ENCODE measurements at regions not wholly inside any gene's neighbourhood (a gene's known extent, or its start where the extent isn't known, plus 50 kb on each side); places are given as distances from the start of the nearest gene placed in this dataset.
"Not testable (repeated sequence)": the region's sequence is repeated elsewhere in the genome, so short reads cannot be mapped to it uniquely, and the experiment has no call there.

DNA sequence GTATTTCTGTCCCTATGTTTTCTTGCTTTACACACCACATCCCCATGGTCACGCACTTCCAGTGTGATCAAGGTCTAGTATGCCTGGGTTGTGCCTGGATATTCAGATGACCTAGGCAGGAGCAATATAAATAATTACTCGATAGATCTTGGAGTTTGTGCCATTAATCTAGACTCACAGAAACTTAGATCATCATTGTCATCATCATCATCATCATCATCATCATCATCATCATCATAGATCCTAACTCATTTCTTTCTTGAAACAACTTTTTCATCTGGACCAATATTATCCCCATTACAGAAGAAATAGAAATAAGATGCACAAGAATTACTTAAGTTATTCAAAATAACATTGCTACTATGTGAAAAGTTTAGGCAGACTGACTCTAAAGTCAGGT is 130.3 kb upstream of the LRRTM4 start:
- H3K4me3 ChIP-seq (replicated peaks; ENCODE audit: low read depth, low read length), result no peak overlapping the region
- DNase-seq (ENCODE audit: extremely low read depth, low read depth), result no peak
- TF ChIP-seq, protein P1, sequence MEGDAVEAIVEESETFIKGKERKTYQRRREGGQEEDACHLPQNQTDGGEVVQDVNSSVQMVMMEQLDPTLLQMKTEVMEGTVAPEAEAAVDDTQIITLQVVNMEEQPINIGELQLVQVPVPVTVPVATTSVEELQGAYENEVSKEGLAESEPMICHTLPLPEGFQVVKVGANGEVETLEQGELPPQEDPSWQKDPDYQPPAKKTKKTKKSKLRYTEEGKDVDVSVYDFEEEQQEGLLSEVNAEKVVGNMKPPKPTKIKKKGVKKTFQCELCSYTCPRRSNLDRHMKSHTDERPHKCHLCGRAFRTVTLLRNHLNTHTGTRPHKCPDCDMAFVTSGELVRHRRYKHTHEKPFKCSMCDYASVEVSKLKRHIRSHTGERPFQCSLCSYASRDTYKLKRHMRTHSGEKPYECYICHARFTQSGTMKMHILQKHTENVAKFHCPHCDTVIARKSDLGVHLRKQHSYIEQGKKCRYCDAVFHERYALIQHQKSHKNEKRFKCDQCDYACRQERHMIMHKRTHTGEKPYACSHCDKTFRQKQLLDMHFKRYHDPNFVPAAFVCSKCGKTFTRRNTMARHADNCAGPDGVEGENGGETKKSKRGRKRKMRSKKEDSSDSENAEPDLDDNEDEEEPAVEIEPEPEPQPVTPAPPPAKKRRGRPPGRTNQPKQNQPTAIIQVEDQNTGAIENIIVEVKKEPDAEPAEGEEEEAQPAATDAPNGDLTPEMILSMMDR (IDR thresholded peaks at IDR 0.05; ENCODE audit: low read depth, low read length, missing control alignments), result no peak

DNA sequence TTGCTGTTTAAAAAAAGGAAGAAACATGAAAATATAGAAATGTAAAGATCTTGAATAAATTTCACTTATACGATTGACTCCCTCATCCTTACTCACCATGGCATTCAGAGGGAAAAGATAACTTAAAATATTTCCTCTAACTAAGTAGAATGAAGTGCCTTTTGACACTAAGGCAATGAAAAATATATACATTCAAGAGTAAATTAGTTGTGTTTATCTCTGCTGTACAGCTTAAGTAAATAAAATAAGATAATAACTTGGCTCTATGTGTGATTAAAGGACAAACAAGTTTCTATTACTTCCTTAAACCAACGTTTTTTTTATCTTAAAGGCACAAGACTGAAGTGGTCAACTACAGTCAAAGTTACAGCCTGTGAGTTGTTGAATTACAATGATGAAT is 142.3 kb upstream of the LRRTM4 start:
- TF ChIP-seq, protein P1 (IDR thresholded peaks at IDR 0.05; ENCODE audit: low read depth, low read length, missing control alignments), result no peak
- H3K4me3 ChIP-seq (replicated peaks; ENCODE audit: low read depth, low read length), result no peak overlapping the region
- no peak for DNase-seq (ENCODE audit: extremely low read depth, low read depth)

DNA sequence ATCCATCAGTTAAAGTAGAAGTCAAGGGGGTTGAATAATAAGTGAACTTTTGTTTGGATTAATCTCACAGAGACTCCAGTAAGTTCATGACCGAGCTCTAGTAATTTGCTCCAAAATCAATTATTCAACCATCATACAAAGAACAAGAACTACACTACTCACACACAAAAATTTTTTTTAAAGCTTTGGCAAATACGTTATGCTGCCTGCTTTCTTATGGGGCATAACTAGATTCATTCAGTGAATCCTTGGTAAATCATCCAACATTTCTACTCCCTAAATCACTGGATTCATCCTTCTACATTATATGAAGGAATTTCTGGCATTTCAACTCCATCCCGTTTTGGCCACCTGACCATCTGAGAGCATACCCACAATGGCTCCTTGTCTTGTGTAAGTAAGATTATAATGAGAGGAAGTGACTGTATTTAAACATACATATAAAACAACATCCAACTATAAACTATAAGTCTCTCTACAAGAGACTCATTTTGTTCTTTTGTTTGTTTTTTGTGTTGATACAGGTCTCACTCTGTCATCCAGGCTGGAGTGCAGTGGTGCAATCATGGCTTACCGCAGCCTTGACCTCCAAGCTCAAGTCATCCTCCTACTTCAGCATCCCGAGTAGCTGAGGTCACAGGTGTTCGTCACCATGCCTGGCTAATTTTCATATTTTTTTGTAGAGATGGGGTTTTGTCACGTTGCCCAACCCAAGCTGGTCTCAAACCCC is 144.2 kb upstream of the LRRTM4 start:
- DNase-seq (ENCODE audit: extremely low read depth, low read depth), result no peak
- TF ChIP-seq, protein P1 (IDR thresholded peaks at IDR 0.05; ENCODE audit: low read depth, low read length, missing control alignments), result no peak
- H3K4me3 ChIP-seq (replicated peaks; ENCODE audit: low read depth, low read length), result no peak overlapping the region

DNA sequence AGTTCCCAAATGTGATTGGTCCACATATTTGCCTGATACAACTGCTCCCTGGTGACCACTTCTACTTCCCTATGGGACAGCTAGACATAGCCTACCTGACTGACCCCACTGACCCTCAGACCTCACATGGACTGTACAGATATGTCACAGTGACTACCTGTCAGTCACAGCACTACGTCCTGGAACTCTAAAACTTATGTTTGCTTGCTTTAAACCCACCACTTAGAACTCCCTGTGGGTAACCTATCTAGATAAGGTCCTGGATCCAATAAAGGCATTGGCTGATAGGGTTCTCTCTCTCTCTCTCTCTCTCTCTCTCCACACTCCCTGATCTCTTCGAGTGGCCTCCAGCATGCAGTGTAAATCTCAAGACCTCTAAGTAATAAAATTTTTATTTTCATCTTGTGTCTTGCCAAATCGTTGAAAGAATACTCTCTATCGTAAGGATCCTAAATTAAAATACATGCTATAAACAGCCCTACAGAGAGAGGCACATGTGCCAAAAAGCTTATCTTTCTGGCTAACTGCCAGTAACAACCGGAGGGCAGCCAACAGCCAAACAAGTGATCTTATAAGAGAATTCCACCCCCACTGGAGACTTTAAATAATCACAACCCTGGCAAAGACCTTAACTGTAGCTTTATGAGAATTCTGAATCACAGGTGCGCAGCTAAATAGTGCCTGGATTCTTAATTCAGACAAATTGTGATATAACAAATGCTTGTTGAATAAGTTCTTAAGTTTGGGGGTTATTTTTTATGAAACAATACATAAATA is 162.6 kb upstream of the LRRTM4 start:
- DNase-seq (ENCODE audit: extremely low read depth, low read depth); H3K4me3 ChIP-seq (replicated peaks; ENCODE audit: low read depth, low read length): not testable (repeated sequence)

DNA sequence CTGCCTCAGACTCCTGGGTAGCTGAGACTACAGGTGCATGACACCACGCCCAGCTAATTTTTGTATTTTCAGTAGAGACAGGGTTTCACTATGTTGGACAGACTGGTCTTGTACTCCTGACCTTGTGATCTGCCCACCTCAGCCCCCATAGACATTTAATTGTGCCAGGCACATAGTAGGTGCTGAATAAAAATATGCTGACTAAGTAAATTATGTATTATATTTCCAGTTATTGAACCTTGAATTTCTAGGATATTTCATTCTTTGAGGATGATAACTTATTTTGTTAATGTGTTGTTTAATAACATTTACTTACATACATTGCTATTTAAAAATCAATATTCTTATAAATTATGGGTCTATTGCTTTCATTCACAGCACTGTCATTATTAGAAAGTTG is 190.4 kb upstream of the LRRTM4 start:
- no peak overlapping the region for H3K4me3 ChIP-seq (replicated peaks; ENCODE audit: low read depth, low read length)

DNA sequence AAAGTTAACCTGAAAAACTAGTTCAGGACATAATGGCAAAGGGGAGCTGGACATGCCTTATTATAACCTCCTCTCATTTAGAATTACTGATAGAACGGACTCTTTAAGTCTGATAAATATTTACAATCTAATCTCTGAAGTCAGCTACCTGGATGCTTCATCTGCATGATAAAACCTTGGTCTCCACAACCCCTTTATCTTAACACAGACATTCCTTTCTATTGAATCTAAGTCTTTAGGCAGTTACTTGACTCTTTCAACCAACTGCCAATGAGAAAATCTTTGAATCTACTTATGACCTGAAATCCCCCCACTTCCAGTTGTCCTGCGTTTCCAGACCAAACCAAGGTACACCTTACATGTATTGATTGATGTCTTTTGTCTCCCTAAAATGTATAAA is 191.2 kb upstream of the LRRTM4 start:
- no peak overlapping the region for H3K4me3 ChIP-seq (replicated peaks; ENCODE audit: low read depth, low read length)
- TF ChIP-seq, protein P1 (IDR thresholded peaks at IDR 0.05; ENCODE audit: low read depth, low read length, missing control alignments), result no peak
- DNase-seq (ENCODE audit: extremely low read depth, low read depth), result no peak

More for the DNA sequence above, 190.4 kb upstream of the LRRTM4 start:
- TF ChIP-seq, protein P1 (IDR thresholded peaks at IDR 0.05; ENCODE audit: low read depth, low read length, missing control alignments), result no peak
- DNase-seq (ENCODE audit: extremely low read depth, low read depth), result no peak

DNA sequence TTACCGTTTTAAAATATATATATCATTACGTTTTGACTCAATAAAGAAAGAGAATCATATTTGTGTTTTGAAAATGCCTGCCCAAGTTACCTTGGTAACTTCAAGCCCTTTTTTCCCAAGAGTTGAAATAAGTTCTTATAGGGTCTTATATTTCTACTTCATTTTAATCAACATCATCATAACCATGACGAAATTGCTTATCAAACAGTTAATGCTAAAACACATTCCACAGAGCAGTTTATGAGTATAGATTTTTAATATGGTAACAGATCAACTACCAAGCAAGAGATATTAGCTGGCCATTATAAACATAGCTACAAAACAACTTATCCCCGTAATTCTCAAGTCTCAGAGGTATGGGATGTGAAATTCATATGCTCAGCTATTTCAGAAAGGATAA is 197.9 kb upstream of the LRRTM4 start:
- TF ChIP-seq, protein P1 (IDR thresholded peaks at IDR 0.05; ENCODE audit: low read depth, low read length, missing control alignments), result no peak
- no peak for DNase-seq (ENCODE audit: extremely low read depth, low read depth)
- H3K4me3 ChIP-seq (replicated peaks; ENCODE audit: low read depth, low read length), result no peak overlapping the region

All from HFF-Myc (cell line).